ENCODE measurements at regions not wholly inside any gene's neighbourhood (a gene's known extent, or its start where the extent isn't known, plus 50 kb on each side); places are given as distances from the start of the nearest gene placed in this dataset.
"Not testable (repeated sequence)": the region's sequence is repeated elsewhere in the genome, so short reads cannot be mapped to it uniquely, and the experiment has no call there.

GRCh38 chr5:5741418-5741817 is 318.9 kb downstream of the ICE1 start:
- no peak for DNase-seq (ENCODE audit: low read depth)

- DNase-seq (ENCODE audit: low read depth) = no peak
Measured at GRCh38 chr5:5739490-5739945, 317.0 kb downstream of the ICE1 start.

- DNase-seq (ENCODE audit: low read depth) = no peak
Measured at GRCh38 chr5:5738797-5739489, 316.5 kb downstream of the ICE1 start.

GRCh38 chr5:5736007-5736406 is 313.5 kb downstream of the ICE1 start:
- DNase-seq (ENCODE audit: low read depth) = no peak

- DNase-seq (ENCODE audit: low read depth) = not testable (repeated sequence)
Measured at GRCh38 chr5:5733058-5733457, 310.6 kb downstream of the ICE1 start.

GRCh38 chr5:5726401-5726800 is 303.9 kb downstream of the ICE1 start:
- DNase-seq (ENCODE audit: low read depth) = no peak

- no peak for DNase-seq (ENCODE audit: low read depth)
Measured at GRCh38 chr5:5721881-5722280, 299.4 kb downstream of the ICE1 start.

- DNase-seq (ENCODE audit: low read depth) = no peak
Measured at GRCh38 chr5:5719292-5719691, 296.8 kb downstream of the ICE1 start.

- no peak for DNase-seq (ENCODE audit: low read depth)
Measured at GRCh38 chr5:5716665-5717064, 294.2 kb downstream of the ICE1 start.

- DNase-seq (ENCODE audit: low read depth) = no peak
Measured at GRCh38 chr5:5711592-5711991, 289.1 kb downstream of the ICE1 start.

GRCh38 chr5:5711112-5711511 is 288.6 kb downstream of the ICE1 start:
- DNase-seq (ENCODE audit: low read depth) = no peak

- DNase-seq (ENCODE audit: low read depth) = no peak
Measured at GRCh38 chr5:5710471-5710870, 288.0 kb downstream of the ICE1 start.

GRCh38 chr5:5708367-5708919 is 286.0 kb downstream of the ICE1 start:
- DNase-seq (ENCODE audit: low read depth) = no peak

GRCh38 chr5:5705010-5705409 is 282.5 kb downstream of the ICE1 start:
- DNase-seq (ENCODE audit: low read depth) = no peak

- DNase-seq (ENCODE audit: low read depth) = no peak
Measured at GRCh38 chr5:5704352-5704751, 281.9 kb downstream of the ICE1 start.

- DNase-seq (ENCODE audit: low read depth) = no peak
Measured at GRCh38 chr5:5702934-5703333, 280.5 kb downstream of the ICE1 start.

- no peak for DNase-seq (ENCODE audit: low read depth)
Measured at GRCh38 chr5:5700549-5700948, 278.1 kb downstream of the ICE1 start.

GRCh38 chr5:5699062-5699461 is 276.6 kb downstream of the ICE1 start:
- no peak for DNase-seq (ENCODE audit: low read depth)

GRCh38 chr5:5695266-5695665 is 272.8 kb downstream of the ICE1 start:
- DNase-seq (ENCODE audit: low read depth) = no peak

- no peak for DNase-seq (ENCODE audit: low read depth)
Measured at GRCh38 chr5:5688925-5689310, 266.4 kb downstream of the ICE1 start.

- no peak for DNase-seq (ENCODE audit: low read depth)
Measured at GRCh38 chr5:5688194-5688924, 265.9 kb downstream of the ICE1 start.

GRCh38 chr5:5687113-5687512 is 264.6 kb downstream of the ICE1 start:
- no peak for DNase-seq (ENCODE audit: low read depth)

- DNase-seq (ENCODE audit: low read depth) = no peak
Measured at GRCh38 chr5:5686356-5686755, 263.9 kb downstream of the ICE1 start.
